Inflammatory macrophage treated with lipopolysaccharide for 1 hour (primary cell): ENCODE measurements at regions not wholly inside any gene's neighbourhood (a gene's known extent, or its start where the extent isn't known, plus 50 kb on each side); places are given as distances from the start of the nearest gene placed in this dataset.
"Not testable (repeated sequence)": the region's sequence is repeated elsewhere in the genome, so short reads cannot be mapped to it uniquely, and the experiment has no call there.

Experiments
- DNase-seq, 2 donors: peaks; one replicate each; pipeline ENCODE4 v3.0.0-alpha.2; 2020 to 2022

DNA sequence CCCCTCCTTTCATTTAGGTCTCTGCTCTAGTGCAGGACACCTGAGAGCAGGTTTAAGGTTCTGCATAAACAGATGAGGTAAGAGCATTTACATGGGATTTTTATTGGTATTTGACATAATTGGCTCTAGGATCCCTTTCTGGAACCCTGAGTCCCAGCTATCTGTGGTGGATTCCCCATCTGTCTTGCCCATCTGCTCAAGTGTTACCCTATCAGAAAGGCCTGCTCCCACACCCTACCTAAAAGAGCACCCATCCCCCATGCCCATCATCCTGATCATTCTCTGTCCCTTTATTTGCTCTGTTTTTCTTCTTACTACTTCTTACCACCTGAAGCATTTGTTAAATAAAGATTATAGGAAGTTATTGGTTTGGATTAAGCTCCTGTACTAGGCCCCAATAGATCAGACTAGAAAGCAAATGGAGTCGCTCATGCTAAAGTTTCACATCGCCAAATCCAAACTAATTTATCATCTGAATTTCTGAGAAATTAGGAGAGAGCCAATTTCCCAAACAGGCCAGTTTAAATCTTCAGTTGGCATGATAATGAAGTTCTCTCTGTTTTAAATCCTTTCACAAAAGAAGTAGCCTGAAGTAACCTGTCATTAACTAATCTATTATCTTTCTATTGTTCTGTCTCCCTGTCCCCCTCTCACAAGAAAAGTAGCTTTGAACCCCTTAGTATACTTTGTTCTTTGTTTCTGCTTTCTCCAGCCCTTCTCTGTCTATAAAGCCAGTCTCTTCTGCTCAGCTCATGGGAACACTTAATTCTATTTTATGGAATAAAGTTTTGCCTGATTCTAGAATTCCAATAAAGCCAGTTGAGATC, 178.6 kb downstream of the ZNF674 start:
- no peak for DNase-seq

DNA sequence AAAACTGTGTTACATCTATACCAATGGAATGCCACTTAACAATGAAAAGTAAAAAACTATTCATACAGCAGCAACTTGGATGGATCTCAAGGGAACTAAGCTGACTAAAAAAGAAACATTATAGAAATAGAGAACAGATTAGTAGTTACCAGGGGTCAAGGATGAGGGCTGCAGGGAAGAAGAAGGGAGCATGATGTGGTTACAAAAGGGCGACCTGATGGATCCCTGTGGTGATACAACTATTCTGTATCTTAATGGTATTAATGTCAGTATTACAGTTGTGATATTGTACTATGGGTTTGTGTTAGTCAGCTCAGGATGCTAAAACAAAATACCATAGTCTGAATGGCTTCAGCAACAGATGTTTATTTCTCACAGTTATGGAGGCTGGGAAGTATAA, 190.7 kb downstream of the ZNF674 start:
- no peak for DNase-seq

DNA sequence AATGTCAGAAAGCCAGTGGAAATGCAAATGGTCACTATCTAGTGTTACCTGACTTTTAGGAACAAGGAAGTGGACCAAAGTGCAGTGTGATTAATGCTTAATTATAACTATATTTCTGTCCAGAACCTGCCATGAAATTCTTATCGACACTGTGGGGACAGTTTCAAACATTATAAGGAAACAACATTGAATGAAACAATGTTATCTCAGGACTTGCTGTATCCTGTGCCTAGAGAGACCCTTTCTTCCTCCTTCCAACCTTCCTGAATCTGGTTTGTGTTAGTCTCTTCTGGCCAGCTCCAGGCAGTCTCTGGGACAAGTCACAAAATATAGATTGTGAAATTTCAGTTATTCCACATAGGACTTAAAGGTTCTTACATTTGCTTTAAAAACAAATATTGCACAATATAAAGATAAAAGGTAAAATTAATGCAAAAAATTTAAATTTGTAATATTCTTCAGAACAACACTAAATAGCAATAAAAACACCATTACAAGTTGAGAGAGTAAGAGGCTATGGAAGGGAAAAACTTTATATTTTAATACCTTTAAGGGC, 203.4 kb downstream of the ZNF674 start:
- no peak for DNase-seq

DNA sequence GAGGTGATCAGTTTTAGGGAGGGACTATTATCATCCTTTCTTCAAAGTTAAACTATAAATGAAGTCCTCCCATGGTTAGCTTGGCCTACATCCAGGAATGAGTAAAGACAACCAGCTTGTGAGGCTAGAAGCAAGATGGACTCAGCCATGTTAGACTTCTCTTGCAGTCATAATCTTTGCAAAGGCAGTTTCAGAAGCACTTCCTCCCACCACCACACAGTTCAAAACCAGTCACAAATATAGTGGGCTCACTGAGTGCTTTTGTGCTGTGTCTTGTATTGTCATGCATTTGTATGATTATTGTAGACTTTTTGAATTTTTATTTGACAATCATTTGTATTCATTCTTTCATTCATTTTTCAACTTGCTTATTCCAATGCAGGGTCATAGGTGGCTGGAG, 204.5 kb downstream of the ZNF674 start:
- no peak for DNase-seq

DNA sequence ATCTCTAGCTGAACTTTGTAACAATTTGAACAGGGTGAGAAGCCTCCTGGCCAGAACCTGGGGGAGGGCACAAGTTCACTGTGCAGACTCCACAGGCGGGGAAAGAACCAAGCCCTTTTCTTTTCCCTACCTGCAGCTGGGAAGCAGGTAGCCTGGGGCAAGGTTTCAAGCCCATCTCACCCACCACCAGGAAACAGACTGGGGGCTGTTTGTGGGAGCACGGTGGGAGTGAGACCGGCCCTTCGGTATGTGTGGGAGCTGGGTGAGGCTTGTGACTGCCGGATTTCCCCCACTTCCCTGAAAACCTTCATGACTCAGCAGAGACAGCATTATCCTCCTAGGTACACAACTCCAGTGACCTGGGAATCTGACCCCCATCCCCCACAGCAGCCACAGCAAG, 211.7 kb downstream of the ZNF674 start:
- DNase-seq: no peak

GRCh38 chrX:46330981-46331380, 214.2 kb downstream of the ZNF674 start:
- no peak for DNase-seq

- DNase-seq: no peak
These were observed 214.7 kb downstream of the ZNF674 start for GRCh38 chrX:46330513-46330912.

DNA sequence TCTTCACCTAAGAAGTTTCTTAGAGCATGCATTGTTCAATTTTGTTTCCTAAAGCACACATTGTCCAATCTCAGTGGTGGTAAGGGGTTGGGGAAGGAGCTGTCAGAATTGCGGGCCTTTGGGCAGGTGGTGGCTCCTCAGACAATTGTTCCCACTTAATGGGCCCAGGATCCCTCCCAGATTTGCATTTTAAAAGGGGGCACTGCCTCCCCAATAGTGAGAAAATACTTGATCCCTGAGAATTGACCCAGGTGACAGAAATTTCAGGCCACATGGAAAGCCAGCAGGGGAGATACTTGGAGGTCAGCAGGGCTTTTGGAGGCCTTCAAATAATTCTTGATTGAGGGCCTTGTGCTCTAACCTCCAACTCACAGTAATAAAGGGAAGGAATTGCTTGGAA, 217.1 kb downstream of the ZNF674 start:
- no peak for DNase-seq

GRCh38 chrX:46327566-46328115, 217.6 kb downstream of the ZNF674 start:
- DNase-seq: no peak

DNA sequence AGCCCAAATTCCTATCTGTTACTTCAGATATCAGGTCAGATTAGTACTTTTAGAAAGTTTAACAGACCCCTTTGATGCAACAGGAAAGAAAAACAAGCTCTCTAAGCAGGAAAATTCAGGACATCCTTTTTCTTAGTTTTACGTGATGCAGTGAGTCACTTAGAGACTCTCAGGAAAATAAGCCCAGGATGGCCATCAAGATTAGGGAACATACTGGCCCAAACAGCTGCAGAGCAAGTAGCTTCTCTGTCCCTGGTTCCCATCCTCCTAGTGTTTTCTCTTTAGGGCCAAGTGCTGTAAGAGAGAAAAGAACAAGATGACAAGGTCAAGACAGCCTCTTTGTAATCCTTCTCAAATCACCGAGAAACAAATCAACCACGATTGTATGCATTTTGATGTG, 219.1 kb downstream of the ZNF674 start:
- DNase-seq: no peak

DNA sequence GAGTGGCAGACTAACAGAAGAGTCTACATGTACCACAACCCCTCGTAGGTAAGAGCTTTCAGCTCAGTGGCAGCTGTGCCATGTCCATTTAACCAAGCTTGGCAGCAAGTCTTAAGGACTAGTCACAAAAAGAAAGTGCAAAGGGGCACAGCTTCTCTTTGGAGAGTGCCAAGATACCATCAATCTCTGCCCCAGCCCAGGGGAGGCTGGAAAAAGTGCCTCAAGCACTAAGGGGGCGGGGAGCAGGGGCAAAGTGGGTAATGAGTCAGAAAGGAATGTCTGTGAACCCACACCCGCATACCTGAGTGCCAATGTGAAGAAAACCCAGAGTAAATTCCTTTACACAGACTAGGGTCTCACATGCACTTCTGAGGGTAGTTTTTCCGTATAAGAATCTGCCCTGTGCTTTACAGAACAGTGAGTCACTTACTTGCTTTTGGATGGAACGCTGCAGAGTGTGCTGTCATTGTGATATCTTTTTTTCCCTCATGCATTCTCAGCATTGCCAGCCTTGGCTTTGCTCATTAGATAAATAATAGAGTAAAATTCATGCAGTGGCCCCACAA, 219.8 kb downstream of the ZNF674 start:
- DNase-seq: no peak

DNA sequence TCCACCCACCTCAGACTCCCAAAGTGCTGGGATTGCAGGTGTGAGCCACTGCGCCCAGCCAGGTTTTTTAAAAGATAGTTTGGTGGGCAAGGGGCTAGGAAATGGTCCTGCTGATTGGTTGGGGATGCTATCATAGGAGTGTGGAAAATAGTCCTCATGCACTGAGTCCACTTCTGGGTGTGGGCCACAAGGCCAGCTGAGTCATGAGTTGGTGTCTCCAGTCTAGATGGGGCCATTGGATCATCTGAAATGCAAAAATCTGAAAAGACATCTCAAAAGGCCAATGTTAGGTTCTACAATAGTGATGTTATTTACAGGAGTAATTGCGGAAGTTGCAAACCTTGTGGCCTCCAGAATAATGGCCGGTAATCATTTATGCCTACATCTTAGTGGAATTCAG, 221.1 kb downstream of the ZNF674 start:
- no peak for DNase-seq

GRCh38 chrX:46322929-46323328, 222.3 kb downstream of the ZNF674 start:
- not testable (repeated sequence) for DNase-seq

DNA sequence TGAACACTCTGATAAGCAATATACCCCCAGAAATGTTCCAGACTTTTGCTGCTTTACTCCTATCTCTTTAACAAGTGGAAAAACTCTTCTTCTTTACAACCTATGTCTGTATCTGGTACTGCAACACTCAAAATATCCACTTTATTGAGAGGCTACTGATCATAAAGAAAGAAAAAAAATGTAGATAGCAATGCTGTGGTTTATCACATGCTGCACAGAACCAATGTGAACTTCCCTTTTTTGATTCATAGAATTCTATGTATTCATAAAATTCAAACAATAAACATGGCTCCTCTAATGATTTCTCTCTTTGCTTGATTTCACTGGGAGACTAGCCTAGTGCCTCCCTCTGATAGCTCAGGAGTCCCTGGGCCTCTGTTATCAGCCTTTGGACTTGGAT, 223.5 kb downstream of the ZNF674 start:
- DNase-seq: no peak

GRCh38 chrX:46319750-46320149, 225.5 kb downstream of the ZNF674 start:
- DNase-seq: no peak

- DNase-seq: no peak
These were observed 226.7 kb downstream of the ZNF674 start for GRCh38 chrX:46318551-46318950.

DNA sequence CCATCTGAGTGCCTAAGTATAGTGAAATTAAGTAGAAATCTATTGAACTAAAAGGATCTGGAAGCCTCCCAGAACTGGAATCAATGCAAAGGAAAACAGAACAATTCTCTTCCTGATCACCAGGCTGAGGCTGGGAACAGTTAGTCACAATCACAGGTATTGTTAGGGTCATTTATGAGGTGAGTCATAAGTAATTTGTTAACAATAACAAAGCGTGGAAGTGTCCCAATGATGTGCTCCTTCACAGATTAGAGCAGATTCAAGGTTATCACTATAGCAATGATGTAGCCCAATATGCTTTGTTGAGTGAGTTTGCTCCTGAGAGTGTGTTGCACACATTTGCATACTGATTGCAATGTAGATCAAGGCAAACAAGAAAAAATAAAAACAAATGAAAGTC, 228.1 kb downstream of the ZNF674 start:
- no peak for DNase-seq

DNA sequence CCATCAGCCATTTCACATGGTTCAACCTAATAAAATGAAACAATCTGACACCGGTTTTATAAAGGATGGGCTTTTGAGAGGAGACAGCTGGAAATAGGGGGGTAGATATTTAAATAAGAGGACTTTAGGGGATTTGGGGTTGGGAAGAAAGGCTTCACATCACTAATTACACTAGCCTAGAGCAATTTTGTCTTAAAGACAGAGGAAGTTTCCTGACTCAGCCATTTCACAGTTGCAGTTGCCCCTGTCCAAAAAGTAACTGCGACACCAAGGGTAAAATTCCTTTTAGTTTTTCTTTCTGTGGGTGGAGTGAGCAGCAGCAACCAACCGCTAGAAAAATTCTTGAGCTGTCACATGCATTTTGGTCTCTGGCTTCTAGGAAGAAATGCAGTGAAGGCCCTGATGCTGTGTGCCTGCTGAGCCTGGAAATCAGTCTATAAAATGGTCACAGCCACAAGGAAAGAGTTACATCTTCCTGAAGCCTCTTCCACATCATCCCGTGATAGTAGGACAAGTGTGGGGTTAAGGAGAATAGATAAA, 233.6 kb downstream of the ZNF674 start:
- no peak for DNase-seq

DNA sequence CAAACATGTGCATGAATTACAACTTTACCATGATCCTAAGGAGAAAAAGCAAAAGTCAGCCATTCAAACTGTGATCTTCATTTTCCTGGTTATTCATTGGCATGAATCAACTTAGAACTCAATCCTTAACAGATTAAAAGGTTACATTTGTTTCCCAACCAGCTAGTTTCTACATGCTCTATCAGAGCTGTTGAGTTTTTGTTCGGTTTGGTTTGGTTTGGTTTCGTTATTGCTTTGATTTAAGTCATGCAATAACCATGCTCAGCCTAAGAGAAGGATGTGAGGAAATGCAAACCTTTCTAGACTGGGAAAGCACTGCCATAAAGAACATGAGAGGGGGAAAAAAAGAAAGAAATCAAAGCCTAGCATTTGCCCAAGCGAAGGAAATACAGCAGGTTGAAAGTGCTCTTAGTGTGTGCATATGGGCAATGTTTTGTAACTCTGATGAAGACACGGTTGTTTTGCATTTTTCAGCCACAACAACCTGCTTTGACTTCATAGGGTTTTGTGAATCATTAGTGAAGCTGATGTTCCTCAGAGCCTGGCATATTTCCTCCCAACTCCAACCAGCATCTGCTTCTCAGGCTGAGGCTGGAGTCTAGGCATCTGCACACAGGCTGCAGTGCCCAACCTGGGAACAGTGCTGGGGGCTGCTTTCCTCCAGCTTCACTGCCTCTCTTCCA, 234.3 kb downstream of the ZNF674 start:
- no peak for DNase-seq

DNA sequence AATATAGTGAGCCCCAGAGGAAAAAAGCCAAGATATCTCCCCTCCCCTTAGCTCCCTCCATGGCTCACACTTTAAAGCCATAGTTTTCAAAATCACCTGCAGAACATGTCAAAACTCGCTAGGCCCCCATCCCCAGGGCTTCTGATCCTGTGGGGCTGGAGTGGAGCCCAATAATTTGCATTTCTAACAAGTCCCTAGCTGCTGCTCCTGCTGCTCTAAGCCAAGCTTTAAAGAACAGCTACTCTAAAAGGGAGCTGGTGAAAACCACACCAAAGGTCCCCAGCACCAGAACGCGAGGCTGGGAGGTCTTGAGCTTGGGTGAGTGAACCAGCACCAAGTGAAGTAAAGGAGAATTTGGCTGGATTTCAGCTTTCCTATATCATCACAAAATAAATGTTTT, 237.1 kb downstream of the ZNF674 start:
- DNase-seq: no peak

- no peak for DNase-seq
These were observed 239.1 kb downstream of the ZNF674 start for GRCh38 chrX:46306103-46306502.

GRCh38 chrX:46305431-46305830, 239.8 kb downstream of the ZNF674 start:
- no peak for DNase-seq

DNA sequence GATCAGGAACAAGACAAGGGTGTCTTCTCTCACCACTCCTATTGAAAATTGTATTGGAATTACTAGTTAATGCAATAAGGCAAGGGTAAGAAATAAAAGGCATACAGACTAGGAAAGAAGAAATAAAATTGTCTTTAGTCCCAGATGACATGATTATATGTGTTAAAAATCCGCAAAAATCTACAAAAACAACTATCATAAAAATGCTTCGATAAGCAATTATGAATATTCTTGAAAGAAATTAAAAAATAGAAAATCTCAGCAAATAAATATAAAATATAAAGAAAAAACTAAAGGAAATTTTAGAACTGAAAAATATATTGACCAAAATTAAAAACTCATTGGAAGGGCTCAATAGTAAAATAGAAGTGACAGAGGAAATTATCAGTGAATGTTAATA, 243.3 kb downstream of the ZNF674 start:
- DNase-seq: no peak
